Parathyroid adenoma (tissue), 2 donors: ENCODE measurements at regions not wholly inside any gene's neighbourhood (a gene's known extent, or its start where the extent isn't known, plus 50 kb on each side); places are given as distances from the start of the nearest gene placed in this dataset.

Source experiments
- H2AFZ ChIP-seq: fragments of 300-600 bp; sonication (generic); one replicate; pipeline ENCODE4 v1.7.0; 2017; ENCODE audit warnings: antibody characterized with exemption, mild to moderate bottlenecking
- H3K27ac ChIP-seq: fragments of 300-600 bp; sonication (generic); one replicate; pipeline ENCODE4 v1.7.0; 2017
- H3K27me3 ChIP-seq: fragments of 300-600 bp; sonication (generic); one replicate; pipeline ENCODE4 v1.7.0; 2017; ENCODE audit warnings: low read length; ENCODE audit not compliant: control insufficient read depth, insufficient read depth
- H3K36me3 ChIP-seq: fragments of 300-600 bp; sonication (generic); one replicate; pipeline ENCODE4 v1.7.0; 2017; ENCODE audit warnings: low read length; ENCODE audit not compliant: control insufficient read depth, insufficient read depth
- H3K4me1 ChIP-seq: fragments of 300-600 bp; sonication (generic); one replicate; pipeline ENCODE4 v1.7.0; 2017; ENCODE audit warnings: control low read depth
- H3K4me2 ChIP-seq: fragments of 300-600 bp; sonication (generic); one replicate; pipeline ENCODE4 v1.7.0; 2017; ENCODE audit warnings: low read length
- H3K4me3 ChIP-seq: fragments of 300-600 bp; sonication (generic); one replicate; pipeline ENCODE4 v1.7.0; 2017; ENCODE audit warnings: low read depth, low read length
- H3K79me2 ChIP-seq: fragments of 300-600 bp; sonication (generic); one replicate; pipeline ENCODE4 v1.7.0; 2017; ENCODE audit warnings: control low read depth
- H3K9ac ChIP-seq: fragments of 300-600 bp; sonication (generic); one replicate; pipeline ENCODE4 v1.7.0; 2017; ENCODE audit warnings: mild to moderate bottlenecking
- H3K9me3 ChIP-seq: fragments of 300-600 bp; sonication (generic); one replicate; pipeline ENCODE4 v1.7.0; 2017; ENCODE audit warnings: low read length; ENCODE audit not compliant: control insufficient read depth
- TF ChIP-seq, protein P1 (sequence below): fragments of 300-600 bp; sonication (generic); IDR thresholded peaks from one replicate; pipeline ENCODE4 v1.7.0; 2017; ENCODE audit warnings: antibody characterized with exemption, mild to moderate bottlenecking
- donor health status: primary hyperparathyroidism.

DNA sequence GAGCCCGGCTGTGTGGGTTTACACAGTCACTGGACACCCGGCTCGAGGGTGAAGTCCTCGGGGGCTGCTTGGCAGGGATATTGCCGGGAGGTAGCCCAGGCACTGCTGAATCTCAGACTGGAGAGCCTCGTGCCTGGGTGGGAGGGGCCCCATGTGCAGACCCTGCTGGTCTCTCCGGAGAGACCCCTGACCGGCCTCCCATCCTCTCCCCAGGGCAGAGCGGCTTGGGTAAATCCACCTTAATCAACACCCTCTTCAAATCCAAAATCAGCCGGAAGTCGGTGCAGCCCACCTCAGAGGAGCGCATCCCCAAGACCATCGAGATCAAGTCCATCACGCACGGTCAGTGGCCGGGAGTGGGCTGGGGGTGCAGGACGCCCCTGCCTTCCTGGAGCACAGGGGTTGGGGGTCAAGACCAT is 346.5 kb downstream of the SEC14L1 start:
- H3K27me3 ChIP-seq = no peaks in the 10 kb centered on the region
- H3K27ac ChIP-seq = no peak overlapping the region
- peaks cover 13% of the 10 kb centered on the region for H3K79me2 ChIP-seq
- H3K4me1 ChIP-seq = no peaks in the 10 kb centered on the region
- no peak overlapping the region for H2AFZ ChIP-seq
- no peaks in the 10 kb centered on the region for H3K36me3 ChIP-seq
- no peaks in the 10 kb centered on the region for H3K9me3 ChIP-seq
- H3K4me2 ChIP-seq = no peak overlapping the region
- no peak overlapping the region for H3K4me3 ChIP-seq
- TF ChIP-seq, protein P1, sequence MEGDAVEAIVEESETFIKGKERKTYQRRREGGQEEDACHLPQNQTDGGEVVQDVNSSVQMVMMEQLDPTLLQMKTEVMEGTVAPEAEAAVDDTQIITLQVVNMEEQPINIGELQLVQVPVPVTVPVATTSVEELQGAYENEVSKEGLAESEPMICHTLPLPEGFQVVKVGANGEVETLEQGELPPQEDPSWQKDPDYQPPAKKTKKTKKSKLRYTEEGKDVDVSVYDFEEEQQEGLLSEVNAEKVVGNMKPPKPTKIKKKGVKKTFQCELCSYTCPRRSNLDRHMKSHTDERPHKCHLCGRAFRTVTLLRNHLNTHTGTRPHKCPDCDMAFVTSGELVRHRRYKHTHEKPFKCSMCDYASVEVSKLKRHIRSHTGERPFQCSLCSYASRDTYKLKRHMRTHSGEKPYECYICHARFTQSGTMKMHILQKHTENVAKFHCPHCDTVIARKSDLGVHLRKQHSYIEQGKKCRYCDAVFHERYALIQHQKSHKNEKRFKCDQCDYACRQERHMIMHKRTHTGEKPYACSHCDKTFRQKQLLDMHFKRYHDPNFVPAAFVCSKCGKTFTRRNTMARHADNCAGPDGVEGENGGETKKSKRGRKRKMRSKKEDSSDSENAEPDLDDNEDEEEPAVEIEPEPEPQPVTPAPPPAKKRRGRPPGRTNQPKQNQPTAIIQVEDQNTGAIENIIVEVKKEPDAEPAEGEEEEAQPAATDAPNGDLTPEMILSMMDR = no peak
- H3K9ac ChIP-seq = no peak overlapping the region

DNA sequence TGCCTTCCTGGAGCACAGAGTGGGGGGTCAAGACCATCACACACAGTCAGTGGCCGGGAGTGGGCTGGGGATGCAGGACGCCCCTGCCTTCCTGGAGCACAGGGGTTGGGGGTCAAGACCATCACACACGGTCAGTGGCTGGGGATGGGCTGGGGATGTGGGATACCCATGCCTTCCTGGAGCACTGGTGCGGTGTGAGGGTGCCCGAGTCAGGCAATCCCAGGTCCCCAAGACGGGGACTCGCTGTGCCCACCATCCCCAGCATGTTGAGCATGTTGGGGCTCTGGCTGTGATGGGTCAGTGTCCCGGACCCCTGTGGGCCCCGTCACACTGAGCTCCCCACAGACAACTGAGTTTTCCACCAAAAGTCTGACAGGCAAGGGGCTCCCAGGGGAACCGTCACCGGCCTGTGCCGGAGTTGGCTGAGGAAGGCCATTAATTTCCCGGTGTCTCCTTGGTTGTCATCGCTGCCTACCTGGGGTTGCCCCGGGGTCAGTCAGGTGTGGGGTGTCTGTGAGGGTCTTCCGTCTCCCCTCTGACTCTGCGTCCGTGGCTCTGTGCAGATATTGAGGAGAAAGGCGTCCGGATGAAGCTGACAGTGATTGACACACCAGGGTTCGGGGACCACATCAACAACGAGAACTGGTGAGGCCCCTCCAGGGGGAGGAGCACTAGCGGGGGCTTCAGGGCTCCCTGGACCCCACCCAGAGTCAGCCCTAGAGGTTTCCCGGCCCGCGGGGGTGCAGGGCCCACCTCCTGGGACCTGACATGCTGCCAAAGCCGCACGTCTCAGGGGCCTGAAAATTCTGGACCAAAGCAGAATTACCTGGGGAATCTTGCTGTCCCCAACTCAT is 347.1 kb downstream of the SEC14L1 start:
- no peak overlapping the region for H3K4me3 ChIP-seq
- H3K4me2 ChIP-seq = no peak overlapping the region
- TF ChIP-seq, protein P1 = no peak
- H3K79me2 ChIP-seq = peaks cover 11% of the 10 kb centered on the region
- no peak overlapping the region for H3K27ac ChIP-seq
- no peaks in the 10 kb centered on the region for H3K4me1 ChIP-seq
- no peaks in the 10 kb centered on the region for H3K27me3 ChIP-seq
- H3K9ac ChIP-seq = no peak overlapping the region
- no peaks in the 10 kb centered on the region for H3K36me3 ChIP-seq
- H2AFZ ChIP-seq = no peak overlapping the region
- H3K9me3 ChIP-seq = no peaks in the 10 kb centered on the region

DNA sequence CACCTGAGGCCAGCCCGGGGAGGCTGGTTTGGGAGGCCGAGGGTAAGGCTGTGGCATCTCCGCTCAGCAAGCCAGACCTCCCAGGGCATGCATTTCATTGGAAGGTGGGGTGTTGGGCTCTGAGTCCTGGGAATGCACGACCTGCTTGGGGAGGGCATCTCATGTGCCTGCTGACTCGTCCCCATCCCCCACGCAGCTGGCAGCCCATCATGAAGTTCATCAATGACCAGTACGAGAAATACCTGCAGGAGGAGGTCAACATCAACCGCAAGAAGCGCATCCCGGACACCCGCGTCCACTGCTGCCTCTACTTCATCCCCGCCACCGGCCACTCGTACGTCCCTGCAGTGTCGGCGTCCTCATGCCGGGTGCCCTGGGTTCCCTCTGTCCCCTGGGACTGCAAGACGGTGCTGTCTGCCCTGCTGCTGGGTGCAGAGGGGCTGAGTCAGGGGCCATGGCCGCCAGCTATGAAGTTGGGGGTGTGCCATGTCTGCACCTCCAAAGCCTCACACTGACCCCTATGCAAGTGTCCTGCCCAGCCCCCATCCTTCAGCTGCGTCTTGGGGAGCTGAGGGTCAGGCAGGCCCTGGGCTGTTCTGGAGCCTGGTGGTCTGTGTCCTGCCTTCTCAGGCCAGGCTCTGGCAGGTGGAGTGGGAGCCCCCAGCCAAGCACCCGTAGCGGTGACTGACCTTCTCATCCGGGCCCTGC is 347.9 kb downstream of the SEC14L1 start:
- no peak overlapping the region for H3K4me2 ChIP-seq
- H3K9me3 ChIP-seq = no peaks in the 10 kb centered on the region
- no peak overlapping the region for H3K9ac ChIP-seq
- H3K4me3 ChIP-seq = no peak overlapping the region
- no peaks in the 10 kb centered on the region for H3K4me1 ChIP-seq
- no peak overlapping the region for H3K27ac ChIP-seq
- no peaks in the 10 kb centered on the region for H3K27me3 ChIP-seq
- no peak overlapping the region for H2AFZ ChIP-seq
- TF ChIP-seq, protein P1 = no peak
- no peaks in the 10 kb centered on the region for H3K36me3 ChIP-seq
- H3K79me2 ChIP-seq = peaks cover 5% of the 10 kb centered on the region

DNA sequence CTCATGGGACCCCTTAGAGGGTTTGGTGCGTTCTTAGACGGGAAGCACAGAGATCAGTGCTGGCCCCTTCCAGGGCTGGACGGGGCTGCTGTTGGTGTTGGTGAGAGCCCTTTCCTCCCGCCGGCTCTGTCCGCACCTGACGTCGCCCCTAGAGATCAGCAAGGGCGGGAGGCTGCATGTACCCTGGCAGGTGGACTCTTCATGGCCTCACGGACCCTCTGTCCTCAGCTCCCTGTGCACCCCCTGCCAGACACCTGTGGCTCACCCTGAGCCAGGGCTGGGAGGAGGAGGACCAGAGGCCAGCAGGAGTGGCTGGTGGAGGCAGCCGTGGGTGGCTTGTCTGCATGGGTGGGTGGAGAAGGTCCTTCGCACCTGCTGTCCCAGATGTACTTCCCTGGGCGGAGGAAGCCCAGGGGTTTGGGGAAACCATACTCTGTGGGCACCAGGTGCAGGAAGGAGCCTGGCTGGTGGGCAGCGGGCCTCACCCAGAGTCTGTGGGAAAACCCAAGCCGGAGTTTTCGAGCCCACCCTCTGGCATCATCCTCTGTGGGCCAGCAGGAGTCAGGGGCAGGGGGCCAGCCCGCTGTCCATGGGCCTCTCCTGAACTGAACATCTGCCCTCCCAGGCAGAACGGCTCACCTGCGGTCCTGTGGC is 348.6 kb downstream of the SEC14L1 start:
- no peak overlapping the region for H3K4me2 ChIP-seq
- no peak overlapping the region for H2AFZ ChIP-seq
- no peak overlapping the region for H3K9ac ChIP-seq
- no peaks in the 10 kb centered on the region for H3K9me3 ChIP-seq
- no peaks in the 10 kb centered on the region for H3K27me3 ChIP-seq
- no peaks in the 10 kb centered on the region for H3K79me2 ChIP-seq
- no peak overlapping the region for H3K4me3 ChIP-seq
- no peaks in the 10 kb centered on the region for H3K36me3 ChIP-seq
- H3K4me1 ChIP-seq = no peaks in the 10 kb centered on the region
- H3K27ac ChIP-seq = no peak overlapping the region
- TF ChIP-seq, protein P1 = no peak
